ENCODE measurements at regions not wholly inside any gene's neighbourhood (a gene's known extent, or its start where the extent isn't known, plus 50 kb on each side); places are given as distances from the start of the nearest gene placed in this dataset.

DNA sequence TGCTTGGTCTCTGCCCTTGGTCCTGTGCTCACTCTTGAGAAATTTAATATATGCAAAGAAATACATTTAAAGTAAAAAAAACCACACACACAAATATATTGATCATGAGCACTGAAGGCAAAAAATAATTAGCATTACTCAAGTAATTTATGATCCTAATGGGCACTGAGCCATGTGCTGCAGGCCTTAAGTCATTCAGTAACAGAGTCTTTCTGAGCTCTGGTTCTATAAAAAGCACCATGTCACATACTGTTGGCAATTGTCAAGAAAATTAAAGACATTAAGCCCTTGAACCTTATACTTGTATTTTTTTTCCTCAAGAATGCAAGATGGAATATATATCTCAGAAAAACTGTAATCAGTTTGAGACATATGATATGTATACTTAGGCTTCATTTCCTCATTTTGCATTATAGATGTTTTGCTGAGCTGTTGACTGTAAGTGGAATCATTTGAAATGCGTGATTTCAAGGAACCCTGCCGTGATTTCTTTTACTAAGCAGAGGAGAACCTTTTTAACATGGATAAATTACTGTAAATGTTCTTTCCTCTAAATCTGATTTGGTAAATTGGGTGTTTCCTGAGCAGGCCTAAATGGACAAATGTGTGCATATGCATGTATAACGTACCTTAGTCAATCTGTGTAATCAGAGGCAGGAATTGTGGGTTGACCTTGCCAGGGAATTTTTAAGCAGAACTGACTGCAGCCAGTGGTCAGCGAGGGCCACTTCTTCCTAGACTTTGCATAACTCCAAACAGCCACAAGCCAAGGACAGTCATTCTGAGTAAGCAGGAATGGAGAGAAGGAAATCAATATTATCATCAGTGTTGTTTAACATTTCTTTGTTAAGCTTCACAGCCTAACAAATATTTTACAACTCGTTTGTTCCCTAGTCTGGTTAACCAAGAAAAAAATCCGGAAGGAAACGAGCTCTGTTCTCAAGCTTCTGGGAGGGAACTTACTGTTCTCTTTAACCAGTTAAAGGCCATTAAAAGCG, 191.5 kb upstream of the ATP5MC3 start:
- no peak for DNase-seq (ENCODE audit: low read depth)
- no peak overlapping the region for H3K4me3 ChIP-seq (ENCODE audit: low read depth, low read length)
- TF ChIP-seq, protein P1, sequence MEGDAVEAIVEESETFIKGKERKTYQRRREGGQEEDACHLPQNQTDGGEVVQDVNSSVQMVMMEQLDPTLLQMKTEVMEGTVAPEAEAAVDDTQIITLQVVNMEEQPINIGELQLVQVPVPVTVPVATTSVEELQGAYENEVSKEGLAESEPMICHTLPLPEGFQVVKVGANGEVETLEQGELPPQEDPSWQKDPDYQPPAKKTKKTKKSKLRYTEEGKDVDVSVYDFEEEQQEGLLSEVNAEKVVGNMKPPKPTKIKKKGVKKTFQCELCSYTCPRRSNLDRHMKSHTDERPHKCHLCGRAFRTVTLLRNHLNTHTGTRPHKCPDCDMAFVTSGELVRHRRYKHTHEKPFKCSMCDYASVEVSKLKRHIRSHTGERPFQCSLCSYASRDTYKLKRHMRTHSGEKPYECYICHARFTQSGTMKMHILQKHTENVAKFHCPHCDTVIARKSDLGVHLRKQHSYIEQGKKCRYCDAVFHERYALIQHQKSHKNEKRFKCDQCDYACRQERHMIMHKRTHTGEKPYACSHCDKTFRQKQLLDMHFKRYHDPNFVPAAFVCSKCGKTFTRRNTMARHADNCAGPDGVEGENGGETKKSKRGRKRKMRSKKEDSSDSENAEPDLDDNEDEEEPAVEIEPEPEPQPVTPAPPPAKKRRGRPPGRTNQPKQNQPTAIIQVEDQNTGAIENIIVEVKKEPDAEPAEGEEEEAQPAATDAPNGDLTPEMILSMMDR (conservative IDR thresholded peaks at IDR 0.05; ENCODE audit: low read depth, low read length) = no peak

DNA sequence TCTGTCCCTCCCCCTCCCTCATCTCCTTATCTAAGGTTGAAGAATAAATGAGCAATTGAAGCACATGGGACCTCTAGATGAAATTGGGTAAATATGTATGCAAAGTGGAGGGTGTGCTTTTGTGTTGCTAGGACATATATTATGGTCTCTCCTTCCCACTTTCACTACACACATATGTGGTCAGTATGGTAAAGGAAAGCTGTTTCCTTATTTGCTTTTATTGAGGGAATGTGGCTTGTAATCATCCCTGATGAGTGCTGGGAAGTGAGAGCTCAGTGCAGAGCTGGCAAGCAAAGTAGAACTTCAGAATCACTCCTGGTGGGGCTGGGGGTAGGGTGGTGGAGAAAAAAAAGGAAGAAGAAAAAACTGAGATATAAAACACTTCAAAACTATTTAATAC, 189.9 kb upstream of the ATP5MC3 start:
- no peak for DNase-seq (ENCODE audit: low read depth)
- TF ChIP-seq, protein P1 (conservative IDR thresholded peaks at IDR 0.05; ENCODE audit: low read depth, low read length) = no peak
- no peak overlapping the region for H3K4me3 ChIP-seq (ENCODE audit: low read depth, low read length)

DNA sequence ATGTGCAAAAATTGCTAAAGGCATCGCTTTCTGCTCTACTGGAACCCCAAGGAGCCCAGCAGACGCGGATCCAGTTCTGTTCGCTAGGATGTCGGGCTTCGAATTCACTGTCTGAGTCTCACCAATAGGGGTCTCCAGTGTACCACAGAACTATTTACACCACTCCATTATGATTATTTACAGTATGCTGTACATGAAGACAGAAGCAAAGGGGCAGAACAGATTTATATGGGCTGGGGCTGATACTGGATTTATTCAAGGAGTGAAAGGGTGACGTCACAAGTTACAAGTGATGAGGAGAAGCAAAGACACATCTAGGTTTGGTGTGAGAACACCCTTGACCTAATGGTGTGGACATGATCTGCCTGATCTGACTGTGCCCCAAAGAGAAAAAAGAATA, 185.3 kb upstream of the ATP5MC3 start:
- TF ChIP-seq, protein P1 (conservative IDR thresholded peaks at IDR 0.05; ENCODE audit: low read depth, low read length) = peak; percentile 84
- DNase-seq (ENCODE audit: low read depth) = peak; percentile 68
- H3K4me3 ChIP-seq (ENCODE audit: low read depth, low read length) = no peak overlapping the region

DNA sequence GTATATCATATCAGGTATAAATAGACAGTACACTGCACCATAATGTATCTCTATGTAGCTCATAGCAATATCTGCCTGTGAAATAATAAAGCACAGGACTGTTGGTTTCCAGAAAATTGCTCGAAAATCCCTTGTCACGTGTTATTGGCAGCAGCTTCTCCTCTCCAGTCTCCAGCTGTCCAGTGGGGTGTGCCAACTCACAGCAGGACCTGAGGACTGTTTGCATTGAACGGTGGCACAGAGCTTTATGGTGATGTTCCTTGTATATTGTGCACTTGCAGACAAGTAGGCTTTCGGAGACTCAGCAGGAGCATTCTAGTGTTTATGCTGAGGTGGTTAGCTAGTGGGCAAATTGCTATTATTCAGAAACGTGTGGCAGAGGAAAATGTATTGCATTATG, 182.2 kb upstream of the ATP5MC3 start:
- no peak overlapping the region for H3K4me3 ChIP-seq (ENCODE audit: low read depth, low read length)
- no peak for DNase-seq (ENCODE audit: low read depth)
- TF ChIP-seq, protein P1 (conservative IDR thresholded peaks at IDR 0.05; ENCODE audit: low read depth, low read length) = no peak

DNA sequence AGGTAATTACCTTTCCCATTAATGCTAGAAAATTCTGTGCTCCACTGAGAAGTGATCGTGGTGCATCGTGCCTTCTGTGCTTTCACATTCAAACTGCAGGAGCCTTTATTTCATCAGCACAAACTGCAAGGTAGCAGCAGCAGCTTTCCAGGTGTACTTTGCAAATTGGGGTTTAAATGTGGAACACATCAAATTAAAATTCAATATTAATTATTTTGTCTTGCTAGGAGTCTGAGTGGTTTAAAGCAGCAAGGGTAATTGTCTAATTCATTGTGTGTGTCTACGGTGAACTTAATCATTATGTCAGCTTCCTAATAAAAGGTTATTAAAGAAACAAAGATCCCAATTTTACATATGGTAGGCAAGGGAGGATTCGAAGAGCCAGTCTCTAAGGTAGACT, 180.8 kb upstream of the ATP5MC3 start:
- TF ChIP-seq, protein P1 (conservative IDR thresholded peaks at IDR 0.05; ENCODE audit: low read depth, low read length) = no peak
- H3K4me3 ChIP-seq (ENCODE audit: low read depth, low read length) = no peak overlapping the region
- DNase-seq (ENCODE audit: low read depth) = no peak

DNA sequence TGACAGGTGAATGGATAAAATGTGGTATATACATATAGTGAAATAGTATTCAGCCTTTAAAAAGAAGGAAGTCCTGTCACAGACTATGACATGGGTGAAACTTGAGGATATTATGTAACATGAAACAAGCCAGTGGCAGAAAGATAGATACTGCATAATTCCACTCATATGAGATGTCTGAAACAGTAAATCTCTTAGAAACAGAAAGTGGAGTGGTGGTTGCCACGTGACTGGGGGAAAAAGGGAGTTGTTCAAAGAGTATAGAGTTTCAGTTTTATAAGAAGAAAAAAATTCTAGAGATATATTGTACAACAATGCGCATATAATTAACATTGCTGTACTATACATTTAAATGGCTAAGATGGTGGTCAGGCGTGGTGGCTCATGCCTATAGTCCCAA, 178.2 kb upstream of the ATP5MC3 start:
- H3K4me3 ChIP-seq (ENCODE audit: low read depth, low read length) = no peak overlapping the region
- TF ChIP-seq, protein P1 (conservative IDR thresholded peaks at IDR 0.05; ENCODE audit: low read depth, low read length) = no peak
- no peak for DNase-seq (ENCODE audit: low read depth)

DNA sequence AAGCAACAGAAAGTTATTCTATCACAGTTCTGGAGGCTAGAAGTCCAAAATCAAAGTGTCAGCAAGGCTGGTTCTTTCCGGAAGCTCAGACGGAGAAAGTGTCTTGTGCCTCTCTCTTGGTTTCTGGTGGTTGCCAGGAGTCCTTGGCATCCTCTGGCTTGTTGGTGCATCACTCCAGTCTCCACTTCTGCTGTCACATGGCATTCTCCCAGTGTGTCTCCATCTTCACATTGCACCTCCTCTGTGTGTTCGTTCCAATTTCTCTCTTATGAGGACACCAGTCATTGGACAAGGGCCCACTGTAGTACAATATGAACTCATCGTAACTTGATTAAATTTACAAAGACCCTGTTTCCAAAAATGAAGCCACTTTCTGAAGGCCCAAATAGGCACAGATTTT, 175.4 kb upstream of the ATP5MC3 start:
- TF ChIP-seq, protein P1 (conservative IDR thresholded peaks at IDR 0.05; ENCODE audit: low read depth, low read length) = no peak
- H3K4me3 ChIP-seq (ENCODE audit: low read depth, low read length) = no peak overlapping the region
- DNase-seq (ENCODE audit: low read depth) = no peak
